Limb (tissue), 2 donors: ENCODE measurements at regions not wholly inside any gene's neighbourhood (a gene's known extent, or its start where the extent isn't known, plus 50 kb on each side); places are given as distances from the start of the nearest gene placed in this dataset.
"Not testable (repeated sequence)": the region's sequence is repeated elsewhere in the genome, so short reads cannot be mapped to it uniquely, and the experiment has no call there.

Experiments used
- DNase-seq, 2 donors: peaks; one replicate each; pipeline ENCODE4 v3.0.0-alpha.2; 2016; ENCODE audit errors: extremely low spot score in 2 of 2

- not testable (repeated sequence) for DNase-seq
Measured at GRCh38 chr16:22572331-22573224, 61.9 kb downstream of the NPIPB5 start.

- DNase-seq = not testable (repeated sequence)
Measured at GRCh38 chr16:22573225-22573530, 62.5 kb downstream of the NPIPB5 start.

- DNase-seq = not testable (repeated sequence)
Measured at GRCh38 chr16:22576506-22576905, 65.8 kb downstream of the NPIPB5 start.

- DNase-seq = not testable (repeated sequence)
Measured at GRCh38 chr16:22583195-22583594, 72.5 kb downstream of the NPIPB5 start.

GRCh38 chr16:22584459-22584858, 73.8 kb downstream of the NPIPB5 start:
- not testable (repeated sequence) for DNase-seq

- not testable (repeated sequence) for DNase-seq
Measured at GRCh38 chr16:22584941-22585340, 74.2 kb downstream of the NPIPB5 start.

GRCh38 chr16:22585431-22585830, 74.7 kb downstream of the NPIPB5 start:
- not testable (repeated sequence) for DNase-seq

GRCh38 chr16:22586732-22587131, 76.0 kb downstream of the NPIPB5 start:
- DNase-seq = not testable (repeated sequence)

GRCh38 chr16:22589757-22590156, 79.1 kb downstream of the NPIPB5 start:
- DNase-seq = not testable (repeated sequence)

GRCh38 chr16:22596445-22597045, 85.9 kb downstream of the NPIPB5 start:
- DNase-seq = not testable (repeated sequence)

GRCh38 chr16:22603744-22604143, 93.1 kb downstream of the NPIPB5 start:
- DNase-seq = not testable (repeated sequence)

GRCh38 chr16:22606619-22607018, 95.9 kb downstream of the NPIPB5 start:
- DNase-seq = not testable (repeated sequence)

- not testable (repeated sequence) for DNase-seq
Measured at GRCh38 chr16:22609798-22610197, 99.1 kb downstream of the NPIPB5 start.

GRCh38 chr16:22611128-22611527, 100.4 kb downstream of the NPIPB5 start:
- DNase-seq = not testable (repeated sequence)

GRCh38 chr16:22614271-22614947, 103.7 kb downstream of the NPIPB5 start:
- DNase-seq = no peak

- no peak for DNase-seq
Measured at GRCh38 chr16:22618842-22619241, 108.2 kb downstream of the NPIPB5 start.

GRCh38 chr16:22621586-22622155, 111.0 kb downstream of the NPIPB5 start:
- DNase-seq = no peak

- no peak for DNase-seq
Measured at GRCh38 chr16:22622703-22623102, 112.0 kb downstream of the NPIPB5 start.

GRCh38 chr16:22623351-22623781, 112.7 kb downstream of the NPIPB5 start:
- DNase-seq = no peak

GRCh38 chr16:22624038-22624799, 113.5 kb downstream of the NPIPB5 start:
- no peak for DNase-seq
